Cardiac fibroblast (primary cell): ENCODE measurements at regions not wholly inside any gene's neighbourhood (a gene's known extent, or its start where the extent isn't known, plus 50 kb on each side); places are given as distances from the start of the nearest gene placed in this dataset.
"Not testable (repeated sequence)": the region's sequence is repeated elsewhere in the genome, so short reads cannot be mapped to it uniquely, and the experiment has no call there.

Source experiments
- DNase-seq, 2 donors: peaks; one replicate each; pipeline versions ENCODE4 v3.0.0 to v3.0.0-alpha.2; 2010; ENCODE audit warnings: low read depth in 2 of 2
- H3K4me3 ChIP-seq, 2 donors: replicated peaks in 1 of 2; 1 replicate in 1 of 2; 2 replicates in 1 of 2; pipeline ENCODE4 v1.5.1; 2011; ENCODE audit warnings: low read depth in 2 of 2, low read length in 2 of 2, mild to moderate bottlenecking in 2 of 2, moderate library complexity in 1 of 2
- CTCF ChIP-seq: IDR thresholded peaks from one replicate; pipeline ENCODE4 v1.5.1; 2011; ENCODE audit warnings: low read depth, mild to moderate bottlenecking, low read length, inconsistent platforms

GRCh38 chr1:149841597-149842238 lies 57.6 kb upstream of the BOLA1 start:
- DNase-seq, H3K4me3 ChIP-seq: not testable (repeated sequence)

DNA sequence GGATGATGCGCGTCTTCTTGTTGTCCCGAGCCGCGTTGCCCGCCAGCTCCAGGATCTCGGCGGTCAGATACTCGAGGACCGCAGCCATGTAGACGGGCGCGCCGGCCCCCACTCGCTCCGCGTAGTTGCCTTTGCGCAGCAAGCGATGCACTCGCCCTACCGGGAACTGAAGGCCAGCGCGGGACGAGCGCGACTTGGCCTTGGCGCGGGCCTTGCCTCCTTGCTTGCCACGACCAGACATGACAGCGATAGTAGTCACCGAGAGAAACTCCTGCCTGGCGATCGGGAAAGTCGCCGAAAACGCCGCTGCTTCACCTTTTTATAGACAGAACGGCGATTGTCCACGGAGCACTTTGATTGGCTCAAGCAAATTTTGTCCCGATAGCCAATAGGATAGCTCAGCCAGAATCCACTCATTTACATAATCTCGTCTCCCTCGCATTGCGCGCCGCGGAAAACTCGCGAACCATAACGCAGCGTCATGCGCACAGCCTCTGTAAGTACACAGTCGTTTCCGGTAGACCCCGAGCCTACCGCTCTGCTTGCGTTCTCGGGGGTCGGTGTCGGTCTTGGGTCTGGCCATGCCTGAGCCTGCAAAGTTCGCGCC lies 56.8 kb upstream of the BOLA1 start:
- not testable (repeated sequence) for H3K4me3 ChIP-seq, DNase-seq

- peak in 1 of 2 donors; percentile 25 for DNase-seq
- no peak for TF ChIP-seq CTCF
- peak overlapping the region; percentile 53 to 72 for H3K4me3 ChIP-seq
Measured at GRCh38 chr1:149843431-149844041, 55.8 kb upstream of the BOLA1 start.

- no peak for TF ChIP-seq CTCF
- peak in 1 of 2 donors; percentile 74 for DNase-seq
Measured at GRCh38 chr1:149844101-149844500, 55.3 kb upstream of the BOLA1 start.

GRCh38 chr1:149844650-149845255 lies 54.6 kb upstream of the BOLA1 start:
- H3K4me3 ChIP-seq, result peak overlapping the region in 1 of 2 donors; percentile 72
- DNase-seq, result no peak
- no peak for TF ChIP-seq CTCF

More at GRCh38 chr1:149844101-149844500, 55.3 kb upstream of the BOLA1 start:
- peak overlapping the region; percentile 53 to 72 for H3K4me3 ChIP-seq

DNA sequence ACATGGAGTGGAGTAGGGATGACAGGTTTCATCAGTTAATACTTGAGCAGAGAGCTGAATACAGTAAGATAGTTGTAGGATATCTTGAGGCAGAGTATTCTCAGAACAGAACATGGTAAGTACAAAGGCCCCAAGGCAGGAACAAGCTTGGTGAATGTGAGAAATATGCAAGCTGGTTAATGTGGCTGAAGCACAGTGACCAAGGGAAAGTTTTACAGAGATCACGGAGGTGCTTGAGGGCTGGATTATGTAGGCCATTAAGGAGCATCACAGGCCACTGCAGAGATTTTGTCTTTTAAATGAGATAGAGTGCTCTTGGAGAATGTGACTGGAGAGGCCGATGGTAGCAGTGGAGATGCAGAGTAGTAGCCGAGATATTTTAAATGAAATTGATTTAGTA lies 54.0 kb upstream of the BOLA1 start:
- DNase-seq, result no peak
- H3K4me3 ChIP-seq, result no peak overlapping the region
- no peak for TF ChIP-seq CTCF

GRCh38 chr1:149846042-149846441 lies 53.3 kb upstream of the BOLA1 start:
- DNase-seq, result no peak

More at GRCh38 chr1:149846042-149846441, 53.3 kb upstream of the BOLA1 start:
- no peak overlapping the region for H3K4me3 ChIP-seq
- TF ChIP-seq CTCF, result no peak
